ENCODE measurements at regions not wholly inside any gene's neighbourhood (a gene's known extent, or its start where the extent isn't known, plus 50 kb on each side); places are given as distances from the start of the nearest gene placed in this dataset.
"Not testable (repeated sequence)": the region's sequence is repeated elsewhere in the genome, so short reads cannot be mapped to it uniquely, and the experiment has no call there.

DNA sequence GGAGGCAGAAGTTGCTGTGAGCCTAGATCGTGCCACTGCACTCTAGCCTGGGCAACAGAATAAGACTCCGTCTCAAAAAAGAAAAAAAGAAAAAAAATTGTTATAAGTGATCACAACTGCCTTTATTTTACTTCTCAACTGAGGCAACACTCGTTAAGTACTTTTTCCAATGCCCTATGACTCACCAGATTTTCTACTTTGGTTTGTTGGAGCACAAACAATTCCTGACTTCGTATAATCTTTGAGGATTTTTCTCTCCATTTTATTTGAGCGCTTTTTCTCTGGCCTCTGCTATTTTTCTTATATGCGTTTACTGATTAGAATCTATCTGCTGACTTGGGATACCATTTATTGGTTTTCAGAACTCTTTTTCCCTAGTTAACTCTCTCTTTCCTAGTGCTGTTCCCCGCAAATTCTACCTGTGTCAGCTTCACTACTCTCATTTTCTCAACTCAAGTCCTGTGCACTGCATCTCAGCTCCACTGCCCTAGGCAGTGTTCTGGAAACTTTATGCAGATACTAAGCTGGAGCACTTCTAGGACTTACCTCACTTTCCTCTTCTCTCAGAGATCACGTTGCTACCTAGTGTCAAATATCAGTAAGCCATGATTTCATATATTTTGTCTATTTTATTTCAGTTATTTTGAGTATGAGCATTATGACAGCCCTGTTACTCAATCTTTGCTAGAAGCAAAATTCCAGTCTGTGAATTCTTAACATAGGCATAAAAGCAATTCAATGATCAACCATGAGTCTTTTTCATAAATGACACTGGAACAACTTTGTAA, 1120.1 kb upstream of the CITED2 start:
- 92 to 94% (median 93%) methylated on average over 8 of the region's 8 CpGs for WGBS, 4 donors
- TF ChIP-seq CTCF (IDR thresholded peaks at IDR 0.05) (no peak), POLR2A (IDR thresholded peaks at IDR 0.05) (no peak)

DNA sequence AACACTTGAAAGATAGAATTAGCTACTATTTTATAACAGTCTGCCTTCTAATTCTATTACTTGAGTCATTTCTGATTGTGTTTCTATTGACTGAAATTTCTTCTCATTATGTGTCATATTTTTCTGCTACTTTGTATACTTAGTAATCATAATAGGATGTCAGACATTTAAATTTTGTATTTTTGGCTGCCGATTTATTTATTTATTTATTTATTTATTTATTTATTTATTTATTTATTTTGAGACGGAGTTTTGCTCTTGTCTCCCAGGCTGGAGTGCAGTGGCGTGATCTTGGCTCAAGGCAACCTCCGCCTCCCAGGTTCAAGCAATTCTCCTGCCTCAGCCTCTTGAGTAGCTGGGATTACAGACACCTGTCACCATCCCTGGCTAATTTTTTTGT, 1119.0 kb upstream of the CITED2 start:
- H3K36me3 ChIP-seq; intact Hi-C loops (cut with DNase I); ATAC-seq: not testable (repeated sequence)

More for the DNA sequence above, 1120.1 kb upstream of the CITED2 start:
- ATAC-seq = no peak
- no peaks in the 10 kb centered on the region for H3K36me3 ChIP-seq
- no peak overlapping the region for H3K27ac ChIP-seq
- no peaks in the 10 kb centered on the region for H3K4me1 ChIP-seq
- no peak overlapping the region for H3K4me3 ChIP-seq
- no peak for DNase-seq
- H3K9me3 ChIP-seq = peaks cover 0 to 16% (median 0%) of the 10 kb centered on the region in 12 donors
- H3K27me3 ChIP-seq = no peaks in the 10 kb centered on the region
- intact Hi-C loops (cut with DNase I) = no loop called here

DNA sequence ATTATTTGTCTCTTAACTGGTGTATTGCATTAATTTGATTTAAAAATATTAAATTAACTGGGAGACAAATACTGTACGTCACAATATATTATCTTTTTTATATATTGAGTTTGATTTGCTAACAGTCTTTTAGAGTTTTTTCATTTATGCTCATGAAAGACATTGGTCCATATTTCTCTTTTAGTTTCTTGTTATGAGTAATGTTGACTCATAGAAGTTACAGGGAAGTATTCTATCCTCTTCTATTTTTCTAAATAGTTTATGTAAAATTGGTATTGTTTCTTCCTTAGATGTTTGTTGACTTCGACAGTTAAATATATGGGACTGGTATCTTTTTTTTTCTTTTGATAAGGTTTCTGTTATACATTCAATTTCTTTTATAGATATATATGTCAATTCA, 1115.6 kb upstream of the CITED2 start:
- H3K4me3 ChIP-seq = no peak overlapping the region
- TF ChIP-seq POLR2A (IDR thresholded peaks at IDR 0.05) = no peak
- no peak for TF ChIP-seq CTCF (IDR thresholded peaks at IDR 0.05)
- no peaks in the 10 kb centered on the region for H3K27me3 ChIP-seq
- peaks cover 0 to 13% (median 0%) of the 10 kb centered on the region in 12 donors for H3K4me1 ChIP-seq
- intact Hi-C loops (cut with DNase I) = no loop called here
- no peak overlapping the region for H3K27ac ChIP-seq
- H3K9me3 ChIP-seq = peaks cover 0 to 28% (median 7%) of the 10 kb centered on the region in 12 donors
- ATAC-seq (no peak), DNase-seq (no peak)
- H3K36me3 ChIP-seq = no peaks in the 10 kb centered on the region
- 91 to 97% (median 95%) methylated on average over 2 of the region's 2 CpGs for WGBS, 4 donors

More for the DNA sequence above, 1119.0 kb upstream of the CITED2 start:
- H3K27me3 ChIP-seq, H3K4me3 ChIP-seq, DNase-seq, H3K4me1 ChIP-seq, H3K27ac ChIP-seq: not testable (repeated sequence)
- WGBS, 4 donors = 95 to 97% (median 97%) methylated on average over 4 of the region's 4 CpGs
- peaks cover 0 to 19% (median 0%) of the 10 kb centered on the region in 12 donors for H3K9me3 ChIP-seq

GRCh38 chr6:140487586-140487985, 1113.1 kb upstream of the CITED2 start:
- Histone ChIP-seq H3K27me3 (no peaks in the 10 kb centered on the region), H3K27ac (no peak overlapping the region), H3K36me3 (no peaks in the 10 kb centered on the region), H3K4me1 (peaks cover 0 to 13% (median 0%) of the 10 kb centered on the region in 12 donors), H3K9me3 (peaks cover 0 to 19% (median 7%) of the 10 kb centered on the region in 12 donors), H3K4me3 (no peak overlapping the region)
- ATAC-seq (no peak), DNase-seq (no peak)
- no peak for TF ChIP-seq POLR2A (IDR thresholded peaks at IDR 0.05)
- no peak for TF ChIP-seq CTCF (IDR thresholded peaks at IDR 0.05)
- intact Hi-C loops (cut with DNase I) = no loop called here
- WGBS, 4 donors = 91 to 96% (median 92%) methylated on average over 2 of the region's 2 CpGs

Data from heart left ventricle (tissue), 16 donors.